ENCODE measurements at regions not wholly inside any gene's neighbourhood (a gene's known extent, or its start where the extent isn't known, plus 50 kb on each side); places are given as distances from the start of the nearest gene placed in this dataset.
"Not testable (repeated sequence)": the region's sequence is repeated elsewhere in the genome, so short reads cannot be mapped to it uniquely, and the experiment has no call there.

- no peak for DNase-seq
Observed at GRCh38 chr5:60488466-60489130, 211.4 kb downstream of the DEPDC1B start.

DNA sequence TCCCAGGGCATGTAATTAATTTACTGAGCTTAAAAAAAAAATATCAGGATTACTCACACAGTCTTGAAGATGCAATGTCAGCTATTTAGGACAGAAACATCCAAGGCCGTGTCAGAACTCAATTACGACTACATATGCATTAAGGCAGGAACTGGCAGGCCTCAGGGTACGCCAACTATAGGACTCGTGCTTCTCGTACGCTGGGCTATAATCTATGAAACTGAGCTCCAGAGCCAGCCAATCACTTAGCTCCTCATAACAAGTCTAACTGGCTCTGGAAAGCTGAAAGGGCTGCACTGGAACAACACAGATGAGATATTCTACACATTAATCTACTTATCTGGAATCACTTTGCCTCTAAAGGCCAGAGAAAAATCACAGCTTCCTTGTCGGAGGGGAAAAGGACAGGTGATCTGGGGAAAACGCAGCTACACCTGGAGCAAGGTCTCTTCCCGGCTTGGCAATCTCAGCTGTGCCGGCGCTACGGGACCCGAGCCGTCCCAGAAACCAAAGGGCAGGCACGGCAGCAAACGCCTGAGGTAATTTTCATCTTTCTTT lies 212.0 kb downstream of the DEPDC1B start:
- peak; percentile 47 to 55 for DNase-seq

- peak; percentile 30 to 43 for DNase-seq
Observed at GRCh38 chr5:60487476-60487875, 212.5 kb downstream of the DEPDC1B start.

- DNase-seq: no peak
Observed at GRCh38 chr5:60485361-60485760, 214.6 kb downstream of the DEPDC1B start.

GRCh38 chr5:60483050-60483449 lies 216.9 kb downstream of the DEPDC1B start:
- no peak for DNase-seq

- no peak for DNase-seq
Observed at GRCh38 chr5:60482301-60482700, 217.7 kb downstream of the DEPDC1B start.

DNA sequence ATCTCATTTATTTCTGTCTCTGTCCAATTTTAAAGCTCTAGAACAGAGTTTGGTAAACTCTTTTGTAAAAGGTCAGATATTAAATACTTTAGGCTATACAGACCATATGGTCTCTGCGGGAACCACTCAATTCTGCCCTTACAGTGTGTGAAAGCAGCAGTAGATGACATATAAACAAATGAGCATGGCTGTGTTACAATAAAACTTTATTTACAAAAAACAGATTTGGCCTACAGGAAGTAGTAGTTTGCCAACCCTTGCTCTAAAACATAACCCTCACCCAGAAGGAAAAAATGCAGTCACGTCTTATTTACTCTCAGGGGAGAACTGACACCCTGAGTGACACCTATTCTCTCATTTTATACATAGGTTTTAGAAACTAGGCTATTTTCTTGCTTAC lies 220.4 kb downstream of the DEPDC1B start:
- DNase-seq: no peak

DNA sequence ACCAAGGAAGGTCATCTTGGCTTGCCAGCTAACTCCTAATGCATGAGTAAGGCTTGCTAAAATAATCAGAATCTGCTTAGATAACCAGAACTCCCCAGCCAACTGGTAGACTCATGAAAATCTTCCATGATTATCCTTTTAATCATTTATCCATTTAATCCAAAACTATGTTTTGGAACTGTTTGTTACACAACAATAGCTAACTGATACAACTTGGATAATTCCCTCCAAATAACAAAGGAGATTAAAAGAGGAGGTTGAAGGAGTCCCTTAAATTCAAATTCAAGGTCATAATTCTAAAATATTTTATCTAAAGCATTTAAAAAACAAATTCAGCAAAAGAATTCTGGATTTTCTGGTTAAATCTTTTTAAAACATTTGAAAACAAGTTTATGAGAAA lies 222.1 kb downstream of the DEPDC1B start:
- no peak for DNase-seq

DNA sequence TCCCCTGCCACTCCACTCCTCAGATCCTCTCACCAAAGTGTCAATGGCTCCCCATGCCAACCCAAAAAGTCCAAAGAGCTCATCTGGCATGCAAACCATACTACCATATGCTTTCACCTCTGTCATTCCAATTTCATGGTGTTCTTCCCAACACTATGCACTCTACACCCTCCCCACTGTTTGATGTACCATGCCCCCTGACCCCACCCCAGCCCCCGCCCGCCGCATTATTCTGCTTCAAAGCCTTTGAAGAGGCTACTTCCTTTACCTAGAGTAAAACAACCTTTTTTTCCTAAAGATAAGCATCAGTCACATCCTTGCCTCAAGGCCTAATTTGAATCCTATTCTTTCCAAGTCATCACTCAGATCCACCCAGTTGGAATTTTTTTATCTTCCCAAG lies 226.3 kb downstream of the DEPDC1B start:
- no peak for DNase-seq

GRCh38 chr5:60473027-60473426 lies 226.9 kb downstream of the DEPDC1B start:
- not testable (repeated sequence) for DNase-seq

GRCh38 chr5:60470881-60471280 lies 229.1 kb downstream of the DEPDC1B start:
- DNase-seq: no peak

DNA sequence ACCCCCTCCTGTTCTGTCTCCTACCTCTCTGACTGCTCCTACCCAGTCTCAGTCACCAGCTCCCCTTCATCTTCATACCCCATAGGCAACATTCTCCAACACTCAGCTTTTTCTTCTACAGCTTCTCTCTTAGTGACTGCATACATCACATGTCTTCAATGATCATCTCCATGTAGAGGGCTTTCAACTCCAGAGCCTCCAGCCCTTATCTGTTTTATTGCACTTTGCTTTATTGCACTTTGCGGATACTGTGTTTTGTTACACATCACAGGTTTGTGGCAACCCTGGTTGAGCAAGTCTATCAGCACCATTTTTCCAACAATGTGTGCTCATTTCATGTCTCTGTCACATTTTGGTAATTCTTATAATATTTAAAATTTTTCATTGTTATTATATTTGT lies 230.7 kb downstream of the DEPDC1B start:
- DNase-seq: no peak

- no peak for DNase-seq
Observed at GRCh38 chr5:60463179-60463868, 236.6 kb downstream of the DEPDC1B start.

DNA sequence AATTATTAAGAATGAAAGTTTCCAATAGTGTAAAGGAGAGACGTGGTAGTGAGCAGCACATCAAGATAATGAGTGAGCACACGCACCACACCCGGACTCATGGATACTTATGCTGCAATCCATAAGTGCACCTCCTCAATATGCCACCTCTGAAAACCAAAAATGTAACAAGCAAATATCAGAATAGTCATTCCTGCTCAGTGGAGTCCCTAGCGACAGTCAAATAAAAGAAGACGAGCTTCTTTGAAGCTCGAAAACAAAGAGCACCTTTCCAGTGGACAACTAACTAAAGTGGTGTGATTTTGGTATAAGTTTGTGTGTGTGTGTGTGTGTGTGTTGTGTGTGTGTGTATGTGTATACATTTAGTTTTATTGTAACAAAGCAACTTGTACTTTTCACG lies 241.3 kb downstream of the DEPDC1B start:
- no peak for DNase-seq

- DNase-seq: no peak
Observed at GRCh38 chr5:60457233-60457632, 242.7 kb downstream of the DEPDC1B start.

DNA sequence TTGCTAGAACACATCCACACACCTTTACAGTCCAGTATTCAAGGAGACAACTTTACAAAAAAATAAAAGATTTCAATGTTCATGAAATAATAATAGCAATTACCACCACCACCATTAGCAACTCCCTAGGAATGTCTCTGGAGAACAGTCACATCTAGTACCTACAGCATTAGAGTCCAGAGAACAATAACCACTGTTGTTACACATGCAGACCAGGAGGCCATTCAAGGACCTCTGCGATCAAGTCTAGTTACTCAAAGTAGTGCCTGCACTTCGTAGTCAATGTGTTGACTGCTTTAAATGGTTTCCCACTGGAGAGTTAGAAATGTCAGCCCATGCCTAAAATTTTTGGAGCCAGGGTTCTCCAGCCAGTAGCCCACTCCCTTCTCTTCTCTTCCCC lies 244.4 kb downstream of the DEPDC1B start:
- no peak for DNase-seq

DNA sequence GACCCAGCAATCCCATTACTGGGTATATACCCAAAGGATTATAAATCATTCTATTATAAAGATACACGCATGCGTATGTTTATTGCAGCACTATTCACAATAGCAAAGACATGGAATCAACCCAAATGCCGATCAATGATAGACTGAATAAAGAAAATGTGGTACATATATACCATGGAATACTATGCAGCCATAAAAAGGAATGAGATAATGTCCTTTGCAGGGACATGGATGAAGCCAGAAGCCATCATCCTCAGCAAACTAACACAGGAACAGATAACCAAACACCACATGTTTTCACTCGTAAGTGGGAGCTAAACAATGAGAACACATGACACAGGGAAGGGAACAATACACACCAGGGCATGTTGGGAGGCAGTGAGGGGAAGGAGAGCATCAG lies 245.7 kb downstream of the DEPDC1B start:
- not testable (repeated sequence) for DNase-seq

- DNase-seq: no peak
Observed at GRCh38 chr5:60453186-60453976, 246.6 kb downstream of the DEPDC1B start.

GRCh38 chr5:60448600-60448999 lies 251.4 kb downstream of the DEPDC1B start:
- DNase-seq: no peak

DNA sequence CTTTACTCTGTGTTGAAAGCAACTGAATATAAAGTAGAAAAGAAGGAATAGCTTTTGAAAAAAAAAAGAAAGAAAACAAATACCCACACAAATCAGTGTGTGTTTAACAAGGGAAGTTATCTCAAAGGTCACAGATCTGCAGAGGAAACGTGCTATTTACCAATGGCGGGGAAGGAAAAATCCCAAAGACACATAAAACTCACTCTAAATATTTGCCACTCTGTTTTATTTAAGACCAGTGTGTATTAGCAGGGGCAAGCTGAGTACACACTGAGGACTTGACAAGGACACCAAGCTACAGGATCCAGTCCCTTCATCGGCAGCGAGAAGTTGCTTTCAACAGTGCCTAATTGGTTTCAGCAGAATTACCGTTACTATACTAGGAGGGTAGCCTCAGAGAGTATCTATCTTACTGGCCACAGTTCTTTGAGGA lies 252.5 kb downstream of the DEPDC1B start:
- DNase-seq: no peak

GRCh38 chr5:60446917-60447316 lies 253.0 kb downstream of the DEPDC1B start:
- DNase-seq: no peak

DNA sequence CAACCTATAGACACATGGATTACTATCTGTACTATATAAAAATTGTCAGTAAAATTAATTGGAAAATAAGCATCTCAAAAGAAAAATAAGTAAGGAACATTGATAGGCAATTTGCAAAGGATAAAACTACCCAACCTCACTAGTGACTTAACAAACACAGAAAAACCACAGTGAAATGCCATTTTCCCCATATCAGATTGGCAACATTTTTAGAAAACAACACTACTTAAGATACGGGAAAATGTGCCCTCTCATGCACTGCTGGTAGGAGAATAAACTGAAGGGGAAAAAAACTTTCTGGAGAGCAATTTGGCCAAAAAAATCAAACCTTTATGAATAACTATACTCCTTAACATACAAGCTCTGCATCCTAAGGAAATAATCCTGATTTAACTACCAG lies 254.0 kb downstream of the DEPDC1B start:
- no peak for DNase-seq

- DNase-seq: no peak
Observed at GRCh38 chr5:60445427-60445826, 254.5 kb downstream of the DEPDC1B start.

Measured in right lung (tissue), 2 donors.